PC-9 (cell line): ENCODE measurements at regions not wholly inside any gene's neighbourhood (a gene's known extent, or its start where the extent isn't known, plus 50 kb on each side); places are given as distances from the start of the nearest gene placed in this dataset.

Experiments used
- BruUV-seq: library from RNA; stranded (reverse); fragments of 400-500 nt; replicated peaks from 2 replicates; lab custom pipeline; 2021; lab: Mats Ljungman, UMichigan
- CTCF ChIA-PET: fragments of 300-600 bp; sonication (Branson Sonifier 250); formaldehyde crosslinking; loops from one replicate; lab custom pipeline; 2022; ENCODE audit warnings: antibody characterized with exemption; lab: Charles Lee
- POLR2A ChIA-PET: fragments of 300-600 bp; sonication (Branson Sonifier 250); formaldehyde crosslinking; loops from one replicate; lab custom pipeline; 2022; ENCODE audit warnings: antibody characterized with exemption; ENCODE audit not compliant: unreplicated experiment; lab: Charles Lee
- DNase-seq, 2 experiments: peaks; one replicate each; pipeline versions ENCODE4 v3.0.0 to v3.0.0-alpha.2; 2015 to 2022; ENCODE audit warnings: mixed read lengths in 1 of 2
- H2AFZ ChIP-seq: fragments of 200-600 bp; sonication (generic); 2 replicates; pipeline ENCODE4 v1.8.1; 2017; ENCODE audit warnings: antibody characterized with exemption
- H3F3A ChIP-seq: fragments of 200-600 bp; sonication (generic); 2 replicates; pipeline ENCODE4 v1.8.1; 2017; ENCODE audit warnings: antibody characterized with exemption, mild to moderate bottlenecking, low read depth; ENCODE audit not compliant: insufficient read depth
- H3K27ac ChIP-seq: fragments of 200-600 bp; sonication (generic); 2 replicates; pipeline ENCODE4 v1.6.1; 2016; ENCODE audit warnings: mixed run types
- H3K27me3 ChIP-seq: fragments of 200-600 bp; sonication (generic); 2 replicates; pipeline ENCODE4 v1.6.1; 2016; ENCODE audit warnings: low read depth, mixed run types; ENCODE audit not compliant: insufficient read depth
- H3K36me3 ChIP-seq: fragments of 200-600 bp; sonication (generic); 2 replicates; pipeline ENCODE4 v1.6.1; 2016; ENCODE audit warnings: low read depth, mixed run types
- H3K4me1 ChIP-seq: fragments of 200-600 bp; sonication (generic); replicated peaks from 2 replicates; pipeline ENCODE4 v1.6.1; 2016; ENCODE audit warnings: mixed run types; ENCODE audit not compliant: insufficient read depth
- H3K4me2 ChIP-seq: fragments of 200-600 bp; sonication (generic); 2 replicates; pipeline ENCODE4 v1.6.1; 2017; ENCODE audit warnings: mixed run types
- H3K4me3 ChIP-seq: fragments of 200-600 bp; sonication (generic); 2 replicates; pipeline ENCODE4 v1.6.1; 2016; ENCODE audit warnings: mixed run types
- H3K79me2 ChIP-seq: fragments of 200-600 bp; sonication (generic); 2 replicates; pipeline ENCODE4 v1.6.1; 2017; ENCODE audit warnings: low read depth, mixed run types
- H3K9me2 ChIP-seq: fragments of 200-600 bp; sonication (generic); 2 replicates; pipeline ENCODE4 v1.8.1; 2017; ENCODE audit warnings: mild to moderate bottlenecking; ENCODE audit not compliant: insufficient read depth
- H3K9me3 ChIP-seq: fragments of 200-600 bp; sonication (generic); 2 replicates; pipeline ENCODE4 v1.8.1; 2016; ENCODE audit warnings: low read depth; ENCODE audit not compliant: insufficient read depth
- H4K20me1 ChIP-seq: fragments of 200-600 bp; sonication (generic); 2 replicates; pipeline ENCODE4 v1.8.1; 2017; ENCODE audit not compliant: insufficient read depth
- CTCF ChIP-seq: fragments of 200-600 bp; sonication (generic); conservative IDR thresholded peaks from 2 replicates; pipeline ENCODE4 v1.6.1; 2017; ENCODE audit warnings: mixed run types, antibody characterized with exemption, mild to moderate bottlenecking, moderate library complexity
- EZH2 ChIP-seq: fragments of 200-600 bp; sonication (generic); IDR thresholded peaks from 2 replicates; pipeline ENCODE4 v1.8.0; 2017; ENCODE audit warnings: antibody characterized with exemption, low read depth
- intact Hi-C: fragments of 100-400 bp; cut with micrococcal nuclease; formaldehyde crosslinking; loops from one replicate; pipeline ENCODE4 v1.10.0; 2022; ENCODE audit not compliant: unreplicated experiment

GRCh38 chr9:99296291-99296951 is 74.3 kb downstream of the SEC61B start:
- Histone ChIP-seq H3K27me3 (no peaks in the 10 kb centered on the region), H3K4me1 (no peaks in the 10 kb centered on the region), H3K36me3 (no peaks in the 10 kb centered on the region), H3K27ac (no peak overlapping the region), H3K4me2 (no peak overlapping the region), H3K79me2 (no peaks in the 10 kb centered on the region), H3K9me2 (no peaks in the 10 kb centered on the region), H2AFZ (no peak overlapping the region), H3K9me3 (no peaks in the 10 kb centered on the region), H4K20me1 (no peaks in the 10 kb centered on the region), H3K4me3 (no peak overlapping the region), H3F3A (no peaks in the 10 kb centered on the region)
- TF ChIP-seq EZH2 (no peak), CTCF (no peak)
- intact Hi-C loops, result no loop called here
- no TSS peak for BruUV-seq
- POLR2A ChIA-PET, result interaction anchor here (0.7 kb wide), 1 partner anchor 192 kb away, joined by 7 read pairs; no protein-coding TSS in a partner anchor
- no peak for DNase-seq
- CTCF ChIA-PET, result interaction anchor here (0.7 kb wide), 1 partner anchor 135 kb away, joined by 9 read pairs; no protein-coding TSS in a partner anchor

GRCh38 chr9:99298614-99299013 is 76.5 kb downstream of the SEC61B start:
- no peaks in the 10 kb centered on the region for H3K9me2 ChIP-seq
- TF ChIP-seq EZH2, result no peak
- no peak for TF ChIP-seq CTCF
- no peaks in the 10 kb centered on the region for H3F3A ChIP-seq
- no peaks in the 10 kb centered on the region for H3K4me1 ChIP-seq
- H2AFZ ChIP-seq, result no peak overlapping the region
- no peaks in the 10 kb centered on the region for H3K9me3 ChIP-seq
- no peak for DNase-seq
- ChIA-PET POLR2A (no interaction called here), CTCF (no interaction called here)
- H3K27me3 ChIP-seq, result no peaks in the 10 kb centered on the region
- no TSS peak for BruUV-seq
- H3K27ac ChIP-seq, result no peak overlapping the region
- H3K4me3 ChIP-seq, result no peak overlapping the region
- H3K79me2 ChIP-seq, result no peaks in the 10 kb centered on the region
- no peaks in the 10 kb centered on the region for H4K20me1 ChIP-seq
- H3K36me3 ChIP-seq, result no peaks in the 10 kb centered on the region
- no peak overlapping the region for H3K4me2 ChIP-seq
- intact Hi-C loops, result no loop called here

GRCh38 chr9:99299211-99300102 is 77.4 kb downstream of the SEC61B start:
- Histone ChIP-seq H2AFZ (no peak overlapping the region), H3F3A (no peaks in the 10 kb centered on the region), H4K20me1 (no peaks in the 10 kb centered on the region), H3K9me3 (no peaks in the 10 kb centered on the region), H3K27me3 (no peaks in the 10 kb centered on the region), H3K36me3 (no peaks in the 10 kb centered on the region), H3K4me1 (no peaks in the 10 kb centered on the region), H3K27ac (no peak overlapping the region), H3K4me2 (no peak overlapping the region), H3K9me2 (no peaks in the 10 kb centered on the region), H3K4me3 (no peak overlapping the region), H3K79me2 (no peaks in the 10 kb centered on the region)
- POLR2A ChIA-PET, result no interaction called here
- no TSS peak for BruUV-seq
- no peak for DNase-seq
- CTCF ChIA-PET, result no interaction called here
- TF ChIP-seq EZH2 (no peak), CTCF (peak; percentile 62; the same call in 1 of the 2 replicates)
- intact Hi-C loops, result no loop called here
